ENCODE measurements at regions not wholly inside any gene's neighbourhood (a gene's known extent, or its start where the extent isn't known, plus 50 kb on each side); places are given as distances from the start of the nearest gene placed in this dataset.
"Not testable (repeated sequence)": the region's sequence is repeated elsewhere in the genome, so short reads cannot be mapped to it uniquely, and the experiment has no call there.

DNA sequence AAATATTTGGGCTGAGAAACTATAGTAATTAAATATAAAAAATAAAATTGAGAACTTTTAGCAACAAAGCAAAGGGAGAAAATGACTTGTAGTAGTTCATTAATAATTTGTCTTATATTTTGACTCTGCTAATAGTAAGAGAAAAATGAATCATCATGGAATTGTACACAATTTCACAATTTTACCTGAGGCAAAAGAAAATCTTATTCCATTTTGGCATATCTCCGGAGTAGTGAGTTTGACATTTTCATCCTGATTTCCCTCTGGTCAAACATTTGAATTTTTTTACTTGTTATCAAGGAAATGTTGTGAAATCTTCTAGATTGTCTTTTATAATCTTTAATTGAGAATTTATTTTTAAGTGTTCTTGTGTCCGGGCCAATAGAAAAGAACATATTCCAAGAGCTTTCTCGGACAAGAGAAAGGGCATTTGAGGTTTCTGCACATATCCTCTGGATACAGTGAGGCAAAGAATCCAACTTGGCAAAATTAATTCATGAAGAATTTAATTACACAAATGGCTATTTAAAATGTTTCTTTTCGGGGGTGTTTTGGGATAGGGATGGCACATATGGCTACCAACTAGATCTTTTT lies 89.3 kb upstream of the IGSF10 start:
- DNase-seq: no peak

DNA sequence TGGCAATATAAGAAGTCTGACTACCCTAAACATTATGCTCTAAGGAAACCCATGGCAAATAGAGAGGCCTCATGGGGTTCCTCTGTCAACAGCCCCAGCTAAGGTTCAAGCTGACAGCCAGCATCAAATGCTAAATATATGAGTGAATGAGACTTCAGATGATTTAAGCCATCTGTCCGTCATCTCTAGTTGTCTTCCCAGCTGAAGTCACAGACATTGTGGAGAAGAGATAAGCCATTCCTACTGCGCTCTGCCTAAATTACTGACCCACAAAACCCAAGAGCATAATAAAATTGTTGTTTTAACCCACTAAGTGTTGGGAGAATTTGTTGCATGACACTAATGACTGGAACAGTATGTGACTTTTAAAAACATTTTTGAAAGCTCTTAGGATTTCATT lies 87.3 kb upstream of the IGSF10 start:
- no peak for DNase-seq

DNA sequence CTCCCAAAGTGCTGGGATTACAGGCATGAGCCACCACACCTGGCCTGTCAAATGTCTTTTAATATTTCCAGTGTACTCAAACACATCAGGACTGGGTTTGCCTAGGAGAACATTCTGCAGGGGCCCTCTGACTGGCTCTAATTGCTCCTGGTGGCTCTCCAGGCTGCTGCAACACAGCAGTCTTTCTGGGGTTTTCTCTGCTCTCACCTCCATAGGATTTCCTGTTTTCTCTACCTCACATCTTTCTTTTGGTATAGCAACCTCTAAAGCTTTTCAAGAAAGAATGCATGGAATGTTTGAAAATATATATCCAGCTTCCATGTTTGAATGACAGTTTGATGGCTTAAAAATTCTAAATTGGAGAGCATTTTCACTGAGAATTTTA lies 83.3 kb upstream of the IGSF10 start:
- no peak for DNase-seq

DNA sequence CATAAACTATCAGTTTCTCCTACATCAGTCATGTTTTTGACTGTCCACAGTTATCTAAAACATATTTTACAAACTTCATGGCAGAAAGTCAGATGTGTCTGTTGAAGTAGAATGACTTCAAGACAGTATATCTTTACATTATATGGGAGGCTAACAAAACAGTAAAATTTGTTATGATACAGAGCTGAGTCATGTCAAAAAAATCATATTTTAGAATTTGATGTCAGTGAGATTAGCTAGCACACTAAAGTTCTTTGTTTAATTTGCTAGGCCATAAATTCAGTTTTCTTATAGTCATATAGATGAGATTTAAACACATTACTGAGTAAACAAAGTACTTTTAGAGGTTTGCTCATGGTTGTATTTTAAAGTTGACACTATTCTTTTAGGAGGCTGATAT lies 80.3 kb upstream of the IGSF10 start:
- no peak for DNase-seq

DNA sequence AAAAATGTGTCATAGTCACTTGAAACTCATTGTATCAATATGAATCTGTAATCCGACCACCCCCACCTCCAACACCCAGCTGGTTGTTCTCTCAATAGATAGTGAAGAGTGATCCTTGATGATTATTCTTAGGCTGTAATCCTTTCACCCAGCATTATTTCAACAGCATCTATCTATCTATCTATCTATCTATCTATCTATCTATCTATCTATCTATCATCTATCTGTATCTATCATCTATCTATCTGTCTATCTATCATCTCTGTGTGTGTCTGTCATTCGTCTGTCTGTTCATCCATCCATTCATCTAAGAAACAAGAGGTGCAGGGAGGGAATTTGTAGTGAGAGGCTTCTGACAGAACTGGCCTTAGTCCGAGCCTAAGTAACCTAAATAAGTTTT lies 78.7 kb upstream of the IGSF10 start:
- no peak for DNase-seq

DNA sequence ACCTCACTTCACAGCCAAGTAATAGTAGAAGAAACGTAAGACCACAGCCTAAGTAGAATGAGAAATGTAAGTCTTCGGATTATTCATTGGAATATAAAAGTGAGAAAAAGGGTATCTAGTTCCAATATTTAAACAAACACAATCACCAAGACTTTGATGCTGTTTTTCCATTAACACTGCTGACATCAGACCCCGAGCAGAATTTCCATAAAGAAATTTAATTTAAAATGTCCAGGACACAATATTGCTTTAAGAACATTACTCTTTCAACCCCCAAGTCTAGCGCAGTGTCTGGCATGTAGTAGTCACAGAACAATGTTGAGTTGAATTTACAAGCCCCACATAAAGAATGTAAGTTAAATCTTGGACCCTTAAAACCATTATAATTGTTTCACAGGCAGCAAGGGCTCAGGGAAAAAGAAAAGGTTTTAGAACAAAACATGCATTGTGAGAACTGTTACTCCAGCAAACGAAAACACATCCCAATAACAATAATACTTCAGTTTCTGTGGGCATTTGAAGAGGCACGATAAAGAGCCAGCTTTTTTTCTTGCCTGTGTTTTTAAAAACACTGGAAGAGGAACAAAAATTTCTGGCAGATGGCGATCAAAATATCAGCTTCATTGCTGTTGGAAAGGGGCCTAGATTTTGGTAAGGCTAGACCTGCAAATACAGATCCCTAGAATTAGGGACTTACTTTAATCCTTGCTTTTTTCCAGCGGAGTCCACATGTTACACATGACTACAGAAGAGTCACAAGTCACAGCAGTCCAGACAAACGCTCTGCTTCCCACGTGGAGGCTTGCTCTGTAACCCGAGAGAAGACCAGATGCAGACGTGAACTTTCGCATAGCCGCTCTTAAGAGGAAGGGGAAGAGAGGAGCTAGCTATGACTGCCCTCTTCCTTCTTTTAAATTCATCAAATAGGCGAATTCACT lies 77.9 kb upstream of the IGSF10 start:
- no peak for DNase-seq

DNA sequence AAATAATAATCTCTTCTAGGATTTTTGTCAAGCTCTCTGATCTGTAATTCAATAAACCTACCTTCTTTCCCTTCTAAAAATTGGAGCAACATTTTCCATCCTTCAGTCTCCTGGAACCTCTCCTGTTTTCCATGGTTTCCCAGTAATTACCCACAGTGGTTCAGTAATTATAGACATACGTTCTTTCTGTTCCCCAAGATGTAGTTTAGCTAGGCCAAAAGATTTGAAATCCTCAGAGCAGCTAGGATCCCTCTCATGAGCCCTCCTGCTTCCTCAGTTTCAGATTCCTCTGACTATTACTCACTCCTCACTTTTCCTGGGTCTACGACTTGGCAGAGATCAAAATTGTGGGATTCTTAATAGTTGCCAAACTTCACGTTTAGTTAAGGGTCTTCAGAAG lies 76.9 kb upstream of the IGSF10 start:
- DNase-seq: no peak

DNA sequence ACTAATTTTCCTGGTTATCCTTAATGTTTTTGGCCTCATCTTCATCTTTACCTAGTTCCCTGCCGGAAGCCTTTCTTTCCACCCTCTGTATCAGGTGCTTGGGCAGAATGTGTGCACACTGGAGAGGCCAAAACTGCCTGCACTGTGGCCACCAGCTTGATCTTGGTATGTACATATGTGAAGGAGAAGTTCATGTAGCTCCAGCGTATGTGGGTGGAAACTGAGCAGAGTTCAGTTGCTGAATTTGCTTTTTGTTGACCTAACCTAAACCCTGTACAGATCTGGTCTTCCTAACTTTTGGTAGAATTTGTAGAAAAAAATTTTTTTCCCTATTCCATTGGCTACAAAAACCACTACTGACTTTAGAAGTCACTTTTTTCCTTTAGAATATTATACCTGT lies 65.9 kb upstream of the IGSF10 start:
- DNase-seq: no peak

DNA sequence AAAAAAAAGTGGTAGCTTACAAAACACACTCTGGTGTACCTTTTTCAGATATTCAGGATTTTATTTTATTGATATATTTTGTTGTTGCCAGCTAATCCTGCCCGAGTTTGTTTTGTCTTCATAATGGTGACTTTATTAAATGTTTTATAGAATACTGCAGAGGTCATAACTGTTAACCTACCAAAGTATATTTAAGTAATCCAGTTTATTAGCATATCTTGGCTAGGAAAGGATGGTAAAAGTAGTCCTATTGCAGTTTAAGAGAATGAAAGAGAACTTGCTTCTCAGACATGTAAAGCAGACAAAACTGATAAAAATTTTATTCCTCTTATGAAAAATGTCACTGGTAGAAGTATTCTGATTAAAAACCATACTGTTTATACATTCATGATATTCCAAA lies 59.2 kb upstream of the IGSF10 start:
- DNase-seq: no peak

DNA sequence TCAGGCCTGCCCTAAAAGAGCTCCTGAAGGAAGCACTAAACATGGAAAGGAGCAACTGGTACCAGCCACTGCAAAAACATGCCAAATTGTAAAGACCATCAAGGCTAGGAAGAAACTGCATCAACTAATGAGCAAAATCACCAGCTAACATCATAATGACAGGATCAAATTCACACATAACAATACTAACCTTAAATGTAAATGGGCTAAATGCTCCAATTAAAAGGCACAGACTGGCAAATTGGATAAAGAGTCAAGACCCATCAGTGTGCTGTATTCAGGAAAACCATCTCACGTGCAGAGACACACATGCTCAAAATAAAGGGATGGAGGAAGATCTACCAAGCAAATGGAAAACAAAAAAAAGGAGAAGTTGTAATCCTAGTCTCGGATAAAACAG lies 50.6 kb upstream of the IGSF10 start:
- DNase-seq: not testable (repeated sequence)

All from kidney glomerular epithelial cell (primary cell).